Left ventricle myocardium inferior (tissue), 1 donor: ENCODE measurements at regions not wholly inside any gene's neighbourhood (a gene's known extent, or its start where the extent isn't known, plus 50 kb on each side); places are given as distances from the start of the nearest gene placed in this dataset.

Source experiments
- DNase-seq: peaks from one replicate; pipeline ENCODE4 v3.0.0-alpha.2; 2020
- H3K27ac ChIP-seq: fragments of 200-600 bp; replicated peaks from 2 replicates; pipeline ENCODE4 v1.8.0; 2021
- H3K27me3 ChIP-seq: fragments of 200-600 bp; 2 replicates; pipeline ENCODE4 v1.8.0; 2021; ENCODE audit warnings: low read depth
- H3K36me3 ChIP-seq: fragments of 200-600 bp; 2 replicates; pipeline ENCODE4 v1.8.0; 2021
- H3K4me1 ChIP-seq: fragments of 200-600 bp; 2 replicates; pipeline ENCODE4 v1.8.0; 2021
- H3K4me3 ChIP-seq: fragments of 200-600 bp; 2 replicates; pipeline ENCODE4 v1.8.0; 2021; ENCODE audit warnings: mild to moderate bottlenecking, moderate library complexity
- H3K9me3 ChIP-seq: fragments of 200-600 bp; replicated peaks from 2 replicates; pipeline ENCODE4 v1.8.0; 2021
- intact Hi-C: fragments of 100-400 bp; cut with micrococcal nuclease; formaldehyde crosslinking; loops from one replicate; pipeline ENCODE4 v1.11.0; 2022
- TF ChIP-seq, protein P1 (sequence below): fragments of 200-600 bp; IDR thresholded peaks from 2 replicates; pipeline ENCODE4 v1.8.0; 2021; ENCODE audit warnings: antibody characterized with exemption, mild to moderate bottlenecking, borderline replicate concordance
- donor health status: DM: no; HTN: yes; CAD: no; lungs with severe emphysema.

DNA sequence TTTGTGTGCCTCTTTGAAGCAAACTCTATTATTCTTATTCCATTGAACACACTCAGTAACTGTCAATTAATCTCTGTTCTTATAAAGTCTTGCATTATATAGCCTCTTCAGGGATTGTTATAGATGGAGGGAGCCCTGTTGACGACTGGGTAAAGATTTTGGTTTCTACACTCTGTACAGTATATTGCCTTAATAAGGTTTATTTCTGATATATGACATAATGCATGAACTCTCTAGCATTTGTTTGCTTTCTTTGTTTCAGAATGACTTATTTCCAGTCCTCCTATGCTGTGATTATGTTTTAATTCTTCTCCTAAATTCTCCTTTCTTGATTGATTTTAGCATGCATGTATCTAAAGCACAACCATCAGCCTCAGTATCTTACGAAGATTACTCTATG is 494.9 kb downstream of the DIPK2A start:
- no peak overlapping the region for H3K4me3 ChIP-seq
- no peaks in the 10 kb centered on the region for H3K4me1 ChIP-seq
- no peak overlapping the region for H3K27ac ChIP-seq
- TF ChIP-seq, protein P1, sequence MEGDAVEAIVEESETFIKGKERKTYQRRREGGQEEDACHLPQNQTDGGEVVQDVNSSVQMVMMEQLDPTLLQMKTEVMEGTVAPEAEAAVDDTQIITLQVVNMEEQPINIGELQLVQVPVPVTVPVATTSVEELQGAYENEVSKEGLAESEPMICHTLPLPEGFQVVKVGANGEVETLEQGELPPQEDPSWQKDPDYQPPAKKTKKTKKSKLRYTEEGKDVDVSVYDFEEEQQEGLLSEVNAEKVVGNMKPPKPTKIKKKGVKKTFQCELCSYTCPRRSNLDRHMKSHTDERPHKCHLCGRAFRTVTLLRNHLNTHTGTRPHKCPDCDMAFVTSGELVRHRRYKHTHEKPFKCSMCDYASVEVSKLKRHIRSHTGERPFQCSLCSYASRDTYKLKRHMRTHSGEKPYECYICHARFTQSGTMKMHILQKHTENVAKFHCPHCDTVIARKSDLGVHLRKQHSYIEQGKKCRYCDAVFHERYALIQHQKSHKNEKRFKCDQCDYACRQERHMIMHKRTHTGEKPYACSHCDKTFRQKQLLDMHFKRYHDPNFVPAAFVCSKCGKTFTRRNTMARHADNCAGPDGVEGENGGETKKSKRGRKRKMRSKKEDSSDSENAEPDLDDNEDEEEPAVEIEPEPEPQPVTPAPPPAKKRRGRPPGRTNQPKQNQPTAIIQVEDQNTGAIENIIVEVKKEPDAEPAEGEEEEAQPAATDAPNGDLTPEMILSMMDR, result no peak
- H3K36me3 ChIP-seq, result no peaks in the 10 kb centered on the region
- intact Hi-C loops, result no loop called here
- no peaks in the 10 kb centered on the region for H3K9me3 ChIP-seq
- no peaks in the 10 kb centered on the region for H3K27me3 ChIP-seq
- no peak for DNase-seq

DNA sequence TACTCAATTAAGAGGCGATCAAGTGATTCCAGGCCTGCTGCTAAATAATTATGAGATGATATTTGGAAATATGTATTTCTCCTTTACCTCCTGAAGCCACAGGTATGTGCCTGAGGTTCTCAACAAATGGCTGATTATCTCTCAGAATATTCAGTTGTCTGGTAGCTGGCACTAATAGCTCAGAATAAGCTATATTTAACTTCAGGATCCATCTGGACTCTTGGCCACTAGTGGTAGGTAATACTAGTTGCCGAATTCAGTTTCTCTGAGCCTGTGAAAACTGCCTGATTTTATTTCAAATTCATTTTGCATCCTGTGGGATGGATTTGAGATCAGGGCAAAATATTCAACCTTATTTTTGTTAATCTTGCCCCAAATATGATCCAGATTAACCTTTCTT is 499.0 kb downstream of the DIPK2A start:
- intact Hi-C loops, result no loop called here
- H3K27ac ChIP-seq, result no peak overlapping the region
- no peaks in the 10 kb centered on the region for H3K4me1 ChIP-seq
- H3K36me3 ChIP-seq, result no peaks in the 10 kb centered on the region
- H3K9me3 ChIP-seq, result no peaks in the 10 kb centered on the region
- no peak overlapping the region for H3K4me3 ChIP-seq
- no peaks in the 10 kb centered on the region for H3K27me3 ChIP-seq
- no peak for DNase-seq
- TF ChIP-seq, protein P1, result no peak

DNA sequence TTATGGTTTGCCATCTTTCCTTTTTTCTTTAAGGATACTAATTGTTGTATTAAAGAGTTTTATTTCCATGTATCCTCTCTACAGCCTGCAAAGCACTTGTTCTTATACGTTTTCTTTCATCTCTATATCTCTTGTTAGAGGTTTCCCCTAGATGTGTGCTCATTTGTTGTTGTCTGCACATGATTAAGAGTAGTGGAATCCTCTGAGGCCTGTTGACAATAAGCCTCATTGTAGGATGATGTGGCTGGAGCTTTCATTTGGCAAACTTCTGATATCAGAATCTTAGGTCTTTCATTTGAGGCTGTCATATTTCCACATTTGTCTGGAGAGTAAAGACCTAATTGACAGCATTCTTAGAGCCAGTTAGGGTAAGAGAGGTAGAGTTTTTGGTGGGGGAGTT is 506.0 kb downstream of the DIPK2A start:
- Histone ChIP-seq H3K27ac (no peak overlapping the region), H3K9me3 (peaks cover 7% of the 10 kb centered on the region), H3K27me3 (no peaks in the 10 kb centered on the region), H3K36me3 (no peaks in the 10 kb centered on the region), H3K4me3 (no peak overlapping the region), H3K4me1 (no peaks in the 10 kb centered on the region)
- TF ChIP-seq, protein P1, result no peak
- no peak for DNase-seq
- intact Hi-C loops, result no loop called here

DNA sequence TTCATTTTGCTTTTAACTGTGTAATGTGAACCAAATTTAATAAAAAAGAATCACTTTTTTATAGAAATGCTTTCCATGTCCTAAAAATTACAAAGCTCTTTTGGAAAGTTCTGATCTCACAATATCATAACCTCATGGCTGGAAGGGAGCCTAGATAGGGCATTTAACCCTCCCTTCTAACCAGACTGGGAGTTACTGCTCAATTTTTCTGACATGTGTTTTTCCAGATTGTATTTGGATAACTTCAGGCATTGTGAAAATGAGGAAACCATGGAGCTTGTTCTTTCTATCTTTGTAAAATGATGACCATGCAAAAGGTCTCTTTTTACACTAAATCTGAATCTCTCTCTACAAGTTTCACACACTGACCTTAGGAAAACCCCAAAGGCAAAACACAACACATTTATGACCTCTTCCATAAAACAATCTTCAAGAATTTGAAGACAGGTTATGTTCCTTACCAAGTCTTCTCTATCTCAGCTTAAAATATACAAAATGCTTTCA is 508.8 kb downstream of the DIPK2A start:
- Histone ChIP-seq H3K9me3 (peaks cover 7% of the 10 kb centered on the region), H3K27me3 (no peaks in the 10 kb centered on the region), H3K36me3 (no peaks in the 10 kb centered on the region), H3K4me1 (no peaks in the 10 kb centered on the region), H3K4me3 (no peak overlapping the region), H3K27ac (no peak overlapping the region)
- intact Hi-C loops, result no loop called here
- no peak for DNase-seq
- TF ChIP-seq, protein P1, result no peak

DNA sequence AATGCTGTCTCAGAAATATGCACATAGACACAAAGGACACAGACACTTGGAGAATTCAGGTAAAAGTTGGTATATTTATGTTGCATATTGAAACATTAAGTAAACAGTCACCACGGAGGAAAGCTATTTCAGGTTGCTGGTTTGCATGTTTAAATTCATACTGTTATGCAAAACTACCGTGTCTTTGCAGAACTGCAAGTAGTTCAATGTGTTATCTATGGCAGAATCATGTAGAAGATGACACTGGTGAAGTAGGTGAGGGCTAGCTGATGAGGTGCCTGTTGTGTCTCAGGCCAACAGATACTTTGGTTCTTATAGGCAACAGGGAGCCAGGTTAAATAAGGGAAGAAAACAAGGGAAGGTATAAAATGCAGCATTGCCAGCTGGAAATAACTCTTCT is 511.3 kb downstream of the DIPK2A start:
- peaks cover 11% of the 10 kb centered on the region for H3K9me3 ChIP-seq
- H3K36me3 ChIP-seq, result no peaks in the 10 kb centered on the region
- no peak overlapping the region for H3K4me3 ChIP-seq
- H3K27me3 ChIP-seq, result no peaks in the 10 kb centered on the region
- TF ChIP-seq, protein P1, result no peak
- H3K27ac ChIP-seq, result no peak overlapping the region
- no peaks in the 10 kb centered on the region for H3K4me1 ChIP-seq
- no peak for DNase-seq
- intact Hi-C loops, result no loop called here

DNA sequence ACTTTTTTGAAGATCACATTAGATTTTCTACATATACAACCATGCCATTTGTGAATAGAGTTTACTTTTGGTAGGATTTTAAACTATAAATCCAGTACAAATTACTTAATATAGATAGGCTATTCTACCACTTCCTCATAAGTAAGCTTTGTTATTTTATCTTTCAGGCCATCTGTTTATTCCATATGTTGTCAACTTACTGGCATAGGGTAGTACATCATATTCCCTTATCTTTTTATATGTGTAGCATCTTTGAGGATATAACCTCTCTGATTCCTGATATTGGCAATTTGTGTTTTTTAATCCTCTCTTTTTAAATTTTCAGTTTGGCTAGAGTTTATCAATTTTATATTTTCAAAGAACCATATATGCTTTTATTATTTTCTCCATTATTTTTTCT is 515.4 kb downstream of the DIPK2A start:
- TF ChIP-seq, protein P1, result no peak

More for the DNA sequence above, 515.4 kb downstream of the DIPK2A start:
- H3K27me3 ChIP-seq, result no peaks in the 10 kb centered on the region
- peaks cover 10% of the 10 kb centered on the region for H3K9me3 ChIP-seq
- H3K4me1 ChIP-seq, result no peaks in the 10 kb centered on the region
- H3K27ac ChIP-seq, result no peak overlapping the region
- no peak for DNase-seq
- intact Hi-C loops, result no loop called here
- H3K4me3 ChIP-seq, result no peak overlapping the region
- H3K36me3 ChIP-seq, result no peaks in the 10 kb centered on the region
